Keratinocyte (primary cell): ENCODE measurements at regions not wholly inside any gene's neighbourhood (a gene's known extent, or its start where the extent isn't known, plus 50 kb on each side); places are given as distances from the start of the nearest gene placed in this dataset.

Experiments used
- CTCF ChIP-seq, 3 experiments: IDR thresholded peaks in 1 of 3; conservative IDR thresholded peaks in 1 of 3; optimal IDR thresholded peaks in 1 of 3; 2 replicates in 2 of 3; 3 replicates in 1 of 3; pipeline versions ENCODE3 to v1.5.1; 2011; ENCODE audit warnings: low read length in 3 of 3, mild to moderate bottlenecking in 3 of 3, moderate library complexity in 2 of 3, control low read depth in 1 of 3, inconsistent platforms in 1 of 3; ENCODE audit not compliant: insufficient read depth in 2 of 3; ENCODE audit errors: extremely low read depth in 1 of 3
- EZH2 ChIP-seq: IDR thresholded peaks from one replicate; pipeline ENCODE4 v1.6.1; 2012; ENCODE audit warnings: inconsistent platforms, mild to moderate bottlenecking, low read length, moderate library complexity

GRCh38 chr5:88142636-88142885 lies 126.1 kb downstream of the TMEM161B start:
- TF ChIP-seq CTCF (optimal IDR thresholded peaks at IDR 0.05 in 1 of 3, IDR thresholded peaks at IDR 0.05 in 1 of 3, conservative IDR thresholded peaks at IDR 0.05 in 1 of 3; ENCODE audit: extremely low read depth in 1 of 3, insufficient read depth in 2 of 3, low read length in 3 of 3): no peak
- TF ChIP-seq EZH2: no peak
